ENCODE measurements at regions not wholly inside any gene's neighbourhood (a gene's known extent, or its start where the extent isn't known, plus 50 kb on each side); places are given as distances from the start of the nearest gene placed in this dataset.

DNA sequence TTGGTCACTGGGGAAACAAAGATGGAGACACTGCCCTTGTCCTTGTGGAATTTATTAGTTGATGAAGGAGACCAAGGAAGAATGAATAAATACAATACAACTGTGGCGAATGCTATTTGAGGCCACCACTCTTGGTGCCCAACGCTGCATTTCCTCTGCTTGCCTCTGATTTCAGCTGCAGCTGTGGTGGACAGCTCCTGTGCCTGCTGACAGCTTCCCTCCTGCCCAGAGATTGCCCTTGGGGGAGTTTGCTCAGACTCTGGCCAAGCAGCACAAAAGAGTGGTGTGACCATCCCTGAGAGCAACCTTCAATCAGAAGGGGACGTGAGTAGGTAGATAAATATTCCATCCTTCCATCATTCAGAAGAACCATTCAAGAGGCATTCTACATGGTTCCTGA is 64.6 kb upstream of the FHIT start (continued):
- TF ChIP-seq, protein P1, sequence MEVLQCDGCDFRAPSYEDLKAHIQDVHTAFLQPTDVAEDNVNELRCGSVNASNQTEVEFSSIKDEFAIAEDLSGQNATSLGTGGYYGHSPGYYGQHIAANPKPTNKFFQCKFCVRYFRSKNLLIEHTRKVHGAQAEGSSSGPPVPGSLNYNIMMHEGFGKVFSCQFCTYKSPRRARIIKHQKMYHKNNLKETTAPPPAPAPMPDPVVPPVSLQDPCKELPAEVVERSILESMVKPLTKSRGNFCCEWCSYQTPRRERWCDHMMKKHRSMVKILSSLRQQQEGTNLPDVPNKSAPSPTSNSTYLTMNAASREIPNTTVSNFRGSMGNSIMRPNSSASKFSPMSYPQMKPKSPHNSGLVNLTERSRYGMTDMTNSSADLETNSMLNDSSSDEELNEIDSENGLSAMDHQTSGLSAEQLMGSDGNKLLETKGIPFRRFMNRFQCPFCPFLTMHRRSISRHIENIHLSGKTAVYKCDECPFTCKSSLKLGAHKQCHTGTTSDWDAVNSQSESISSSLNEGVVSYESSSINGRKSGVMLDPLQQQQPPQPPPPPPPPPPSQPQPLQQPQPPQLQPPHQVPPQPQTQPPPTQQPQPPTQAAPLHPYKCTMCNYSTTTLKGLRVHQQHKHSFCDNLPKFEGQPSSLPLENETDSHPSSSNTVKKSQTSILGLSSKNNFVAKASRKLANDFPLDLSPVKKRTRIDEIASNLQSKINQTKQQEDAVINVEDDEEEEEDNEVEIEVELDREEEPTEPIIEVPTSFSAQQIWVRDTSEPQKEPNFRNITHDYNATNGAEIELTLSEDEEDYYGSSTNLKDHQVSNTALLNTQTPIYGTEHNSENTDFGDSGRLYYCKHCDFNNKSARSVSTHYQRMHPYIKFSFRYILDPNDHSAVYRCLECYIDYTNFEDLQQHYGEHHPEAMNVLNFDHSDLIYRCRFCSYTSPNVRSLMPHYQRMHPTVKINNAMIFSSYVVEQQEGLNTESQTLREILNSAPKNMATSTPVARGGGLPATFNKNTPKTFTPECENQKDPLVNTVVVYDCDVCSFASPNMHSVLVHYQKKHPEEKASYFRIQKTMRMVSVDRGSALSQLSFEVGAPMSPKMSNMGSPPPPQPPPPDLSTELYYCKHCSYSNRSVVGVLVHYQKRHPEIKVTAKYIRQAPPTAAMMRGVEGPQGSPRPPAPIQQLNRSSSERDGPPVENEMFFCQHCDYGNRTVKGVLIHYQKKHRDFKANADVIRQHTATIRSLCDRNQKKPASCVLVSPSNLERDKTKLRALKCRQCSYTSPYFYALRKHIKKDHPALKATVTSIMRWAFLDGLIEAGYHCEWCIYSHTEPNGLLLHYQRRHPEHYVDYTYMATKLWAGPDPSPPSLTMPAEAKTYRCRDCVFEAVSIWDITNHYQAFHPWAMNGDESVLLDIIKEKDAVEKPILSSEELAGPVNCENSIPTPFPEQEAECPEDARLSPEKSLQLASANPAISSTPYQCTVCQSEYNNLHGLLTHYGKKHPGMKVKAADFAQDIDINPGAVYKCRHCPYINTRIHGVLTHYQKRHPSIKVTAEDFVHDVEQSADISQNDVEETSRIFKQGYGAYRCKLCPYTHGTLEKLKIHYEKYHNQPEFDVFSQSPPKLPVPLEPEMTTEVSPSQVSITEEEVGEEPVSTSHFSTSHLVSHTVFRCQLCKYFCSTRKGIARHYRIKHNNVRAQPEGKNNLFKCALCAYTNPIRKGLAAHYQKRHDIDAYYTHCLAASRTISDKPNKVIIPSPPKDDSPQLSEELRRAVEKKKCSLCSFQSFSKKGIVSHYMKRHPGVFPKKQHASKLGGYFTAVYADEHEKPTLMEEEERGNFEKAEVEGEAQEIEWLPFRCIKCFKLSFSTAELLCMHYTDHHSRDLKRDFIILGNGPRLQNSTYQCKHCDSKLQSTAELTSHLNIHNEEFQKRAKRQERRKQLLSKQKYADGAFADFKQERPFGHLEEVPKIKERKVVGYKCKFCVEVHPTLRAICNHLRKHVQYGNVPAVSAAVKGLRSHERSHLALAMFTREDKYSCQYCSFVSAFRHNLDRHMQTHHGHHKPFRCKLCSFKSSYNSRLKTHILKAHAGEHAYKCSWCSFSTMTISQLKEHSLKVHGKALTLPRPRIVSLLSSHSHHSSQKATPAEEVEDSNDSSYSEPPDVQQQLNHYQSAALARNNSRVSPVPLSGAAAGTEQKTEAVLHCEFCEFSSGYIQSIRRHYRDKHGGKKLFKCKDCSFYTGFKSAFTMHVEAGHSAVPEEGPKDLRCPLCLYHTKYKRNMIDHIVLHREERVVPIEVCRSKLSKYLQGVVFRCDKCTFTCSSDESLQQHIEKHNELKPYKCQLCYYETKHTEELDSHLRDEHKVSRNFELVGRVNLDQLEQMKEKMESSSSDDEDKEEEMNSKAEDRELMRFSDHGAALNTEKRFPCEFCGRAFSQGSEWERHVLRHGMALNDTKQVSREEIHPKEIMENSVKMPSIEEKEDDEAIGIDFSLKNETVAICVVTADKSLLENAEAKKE (CRISPR knock-in tag; IDR thresholded peaks at IDR 0.05) = peak; percentile 67; the same call in 1 of the 2 replicates

GRCh38 chr3:61323094-61323493 is 71.8 kb upstream of the FHIT start:
- H4K20me1 ChIP-seq (replicated peaks; ENCODE audit: insufficient read depth) = no peaks in the 10 kb centered on the region
- H3K27me3 ChIP-seq (ENCODE audit: insufficient read depth) = no peaks in the 10 kb centered on the region
- no peak overlapping the region for H3K4me3 ChIP-seq
- no peaks in the 10 kb centered on the region for H3K79me2 ChIP-seq (replicated peaks; ENCODE audit: insufficient read depth)
- Mint-ChIP-seq H3K27ac (no peak overlapping the region), H3K9me3 (no peaks in the 10 kb centered on the region), H3K27me3 (ENCODE audit: insufficient read depth, low read depth, poor library complexity) (peaks cover 2% of the 10 kb centered on the region), H3K36me3 (ENCODE audit: low read depth) (no peaks in the 10 kb centered on the region), H3K4me1 (no peaks in the 10 kb centered on the region; the same call in 2 of the 3 replicates), H3K4me3 (no peak overlapping the region)
- H3K36me3 ChIP-seq (ENCODE audit: insufficient read depth) = no peaks in the 10 kb centered on the region
- H3K9me2 ChIP-seq (ENCODE audit: insufficient read depth) = peaks cover 6% of the 10 kb centered on the region; the same call in 1 of the 2 replicates
- ATAC-seq = no peak
- H3F3A ChIP-seq (replicated peaks; ENCODE audit: low read depth) = no peaks in the 10 kb centered on the region
- H2AFZ ChIP-seq = no peak overlapping the region
- H3K4me2 ChIP-seq = no peak overlapping the region
- DNase-seq (ENCODE audit: low spot score) = no peak
- TF ChIP-seq ZNF114 (CRISPR knock-in tag; IDR thresholded peaks at IDR 0.05) = no peak
- TF ChIP-seq, protein P1 (CRISPR knock-in tag; IDR thresholded peaks at IDR 0.05) = no peak
- H3K4me1 ChIP-seq (ENCODE audit: insufficient read depth) = no peaks in the 10 kb centered on the region
- no peak overlapping the region for H3K27ac ChIP-seq (ENCODE audit: low read depth)
